Stimulated activated naive CD8-positive, alpha-beta T cell treated with anti-CD3 and anti-CD28 coated beads, Interleukin-15, amount 100 ng/mL, for 72 hours (primary cell): ENCODE measurements at regions not wholly inside any gene's neighbourhood (a gene's known extent, or its start where the extent isn't known, plus 50 kb on each side); places are given as distances from the start of the nearest gene placed in this dataset.

ENCODE experiments used
- ATAC-seq: fragments of 150-1000 bp; cut with Tn5 transposase; 2 replicates; pipeline ENCODE4 v1.10.0; 2021; ENCODE audit warnings: mild to moderate bottlenecking, moderate library complexity
- DNase-seq, 2 donors: peaks; one replicate each; pipeline ENCODE4 v3.0.0; 2021 to 2022
- H3K27ac Mint-ChIP-seq, 2 donors: one replicate each; pipeline ENCODE4 v1.8.0; 2022; ENCODE audit warnings: mild to moderate bottlenecking in 2 of 2, mixed read lengths in 2 of 2, moderate library complexity in 2 of 2
- H3K27me3 Mint-ChIP-seq: one replicate; pipeline ENCODE4 v1.8.0; 2022; ENCODE audit warnings: mixed read lengths
- H3K4me1 Mint-ChIP-seq: one replicate; pipeline ENCODE4 v1.8.0; 2022; ENCODE audit warnings: mild to moderate bottlenecking, mixed read lengths
- H3K4me3 Mint-ChIP-seq, 2 donors: one replicate each; pipeline ENCODE4 v1.8.0; 2022; ENCODE audit warnings: mild to moderate bottlenecking in 2 of 2, mixed read lengths in 2 of 2, moderate library complexity in 1 of 2
- H3K9me3 Mint-ChIP-seq, 2 donors: one replicate each; pipeline ENCODE4 v1.8.0; 2022; ENCODE audit warnings: mixed read lengths in 2 of 2

- ATAC-seq, result no peak
- H3K4me1 Mint-ChIP-seq, result no peaks in the 10 kb centered on the region
- no peak overlapping the region for H3K4me3 Mint-ChIP-seq
- H3K9me3 Mint-ChIP-seq, result no peaks in the 10 kb centered on the region
- H3K27me3 Mint-ChIP-seq, result peaks cover 15% of the 10 kb centered on the region
- H3K27ac Mint-ChIP-seq, result no peak overlapping the region
- no peak for DNase-seq
These were observed 85.9 kb upstream of the SOX1 start for GRCh38 chr13:111981006-111981405.

DNA sequence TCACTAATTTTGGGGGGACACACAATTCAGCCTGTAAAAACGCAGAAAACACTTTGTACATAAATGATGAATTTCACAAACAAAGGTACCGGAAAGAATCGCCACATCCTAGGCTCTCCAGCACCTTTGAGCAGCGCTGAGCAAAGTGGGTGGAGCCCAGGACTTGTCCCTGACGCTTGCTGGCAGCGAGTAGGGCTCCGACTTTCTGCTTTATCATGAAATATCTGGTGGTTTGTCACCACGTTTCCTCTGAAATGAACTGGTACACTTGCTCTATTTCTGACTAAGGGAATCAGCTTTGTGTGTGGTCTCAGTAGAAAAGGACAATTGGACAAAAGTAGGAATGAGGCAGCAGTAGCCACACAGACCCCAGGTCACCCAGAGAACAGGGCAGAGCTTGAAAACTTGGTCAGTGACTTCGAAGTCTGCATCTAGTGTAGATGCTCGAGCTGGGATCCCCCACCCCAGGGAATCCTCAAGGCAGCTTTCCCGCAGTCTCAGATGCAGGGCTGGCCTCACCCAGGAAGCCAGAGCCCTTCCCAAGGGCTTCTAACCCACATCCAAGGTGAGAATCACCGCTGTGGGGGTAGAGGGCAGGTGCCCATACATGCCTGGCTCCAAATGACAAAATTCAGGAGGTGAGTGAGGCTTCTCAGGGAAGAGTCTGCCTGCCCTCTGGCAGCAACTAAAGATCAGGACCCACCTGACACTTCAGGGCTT, 85.3 kb upstream of the SOX1 start:
- no peak overlapping the region for H3K4me3 Mint-ChIP-seq
- no peaks in the 10 kb centered on the region for H3K4me1 Mint-ChIP-seq
- ATAC-seq, result no peak
- no peak overlapping the region for H3K27ac Mint-ChIP-seq
- peaks cover 15% of the 10 kb centered on the region for H3K27me3 Mint-ChIP-seq
- H3K9me3 Mint-ChIP-seq, result no peaks in the 10 kb centered on the region
- no peak for DNase-seq

- Mint-ChIP-seq H3K4me3 (no peak overlapping the region), H3K9me3 (no peaks in the 10 kb centered on the region), H3K4me1 (no peaks in the 10 kb centered on the region), H3K27ac (no peak overlapping the region), H3K27me3 (peaks cover 15% of the 10 kb centered on the region)
- no peak for DNase-seq
- no peak for ATAC-seq
These were observed 82.6 kb upstream of the SOX1 start for GRCh38 chr13:111984349-111984748.

GRCh38 chr13:111990362-111990761, 76.6 kb upstream of the SOX1 start:
- peaks cover 10 to 32% of the 10 kb centered on the region in 2 donors for H3K9me3 Mint-ChIP-seq
- H3K4me3 Mint-ChIP-seq, result no peak overlapping the region
- no peak for ATAC-seq
- no peak overlapping the region for H3K27ac Mint-ChIP-seq
- DNase-seq, result no peak
- H3K27me3 Mint-ChIP-seq, result peaks cover 8% of the 10 kb centered on the region
- H3K4me1 Mint-ChIP-seq, result no peaks in the 10 kb centered on the region

DNA sequence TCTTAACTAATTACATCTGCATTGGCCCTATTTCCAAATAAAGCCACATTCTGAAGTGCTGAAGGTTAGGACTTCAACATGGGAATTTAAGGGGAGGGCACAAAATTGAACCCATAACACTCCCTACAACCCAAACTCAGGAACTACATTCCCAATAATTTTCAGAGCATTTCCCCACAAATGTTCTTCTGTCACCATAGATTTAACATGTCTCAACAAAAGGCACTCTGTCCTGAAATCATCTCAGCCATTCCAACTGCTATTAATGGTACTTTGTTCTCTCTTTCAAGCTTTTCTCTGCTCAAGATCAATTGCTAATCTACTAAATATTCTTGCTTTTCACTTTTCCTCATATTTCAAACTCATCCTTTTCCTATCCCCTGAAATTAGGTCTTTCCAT, 74.0 kb upstream of the SOX1 start:
- Mint-ChIP-seq H3K27ac (no peak overlapping the region), H3K9me3 (peaks cover 10 to 38% of the 10 kb centered on the region in 2 donors), H3K4me1 (no peaks in the 10 kb centered on the region), H3K27me3 (peaks cover 18% of the 10 kb centered on the region), H3K4me3 (no peak overlapping the region)
- DNase-seq (no peak), ATAC-seq (no peak)

GRCh38 chr13:111993691-111994090, 73.3 kb upstream of the SOX1 start:
- no peak overlapping the region for H3K27ac Mint-ChIP-seq

DNA sequence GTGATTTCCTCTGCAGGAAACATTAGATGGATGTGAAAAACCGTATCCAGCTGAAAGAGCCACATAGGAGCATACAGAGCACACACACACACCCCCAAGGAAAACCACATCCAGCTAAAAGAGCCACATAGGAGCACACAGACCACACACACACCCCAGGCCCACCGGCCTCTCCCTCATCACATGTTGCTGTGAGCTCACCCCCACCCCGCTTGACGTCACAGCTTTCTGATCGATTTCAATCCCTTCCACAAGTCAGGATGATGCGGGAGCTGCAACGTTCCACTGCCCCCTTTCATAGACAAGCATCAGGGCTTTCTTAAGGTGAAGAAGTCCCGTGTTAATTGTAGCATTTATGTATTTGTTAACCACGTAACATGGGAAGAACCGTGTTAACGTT, 72.4 kb upstream of the SOX1 start:
- Mint-ChIP-seq H3K27me3 (peaks cover 34% of the 10 kb centered on the region), H3K9me3 (peaks cover 10 to 37% of the 10 kb centered on the region in 2 donors), H3K4me3 (no peak overlapping the region), H3K27ac (no peak overlapping the region), H3K4me1 (no peaks in the 10 kb centered on the region)
- DNase-seq (no peak), ATAC-seq (no peak)

More at GRCh38 chr13:111993691-111994090, 73.3 kb upstream of the SOX1 start:
- DNase-seq (no peak), ATAC-seq (no peak)
- H3K4me1 Mint-ChIP-seq, result no peaks in the 10 kb centered on the region
- no peak overlapping the region for H3K4me3 Mint-ChIP-seq
- peaks cover 25% of the 10 kb centered on the region for H3K27me3 Mint-ChIP-seq
- H3K9me3 Mint-ChIP-seq, result peaks cover 10 to 38% of the 10 kb centered on the region in 2 donors

DNA sequence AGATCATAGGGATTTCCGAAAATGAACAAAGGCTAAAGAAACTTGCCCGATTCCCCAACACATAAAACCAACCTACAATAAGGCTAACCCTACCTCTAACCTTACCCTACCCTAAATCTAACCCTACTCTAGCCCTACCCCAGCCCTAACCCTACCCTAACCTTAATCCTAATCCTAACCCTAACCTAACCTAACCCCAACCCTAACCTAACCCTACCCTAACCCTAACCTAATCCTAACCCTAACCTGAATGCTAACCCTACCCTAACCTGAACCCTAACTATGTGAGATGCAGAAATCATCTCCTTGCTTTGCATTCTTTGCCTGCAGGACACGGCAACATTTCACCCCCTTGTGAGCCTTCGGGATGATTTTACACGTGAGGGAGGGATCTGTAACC, 67.6 kb upstream of the SOX1 start:
- ATAC-seq (no peak), DNase-seq (no peak)
- H3K4me3 Mint-ChIP-seq, result no peak overlapping the region
- no peak overlapping the region for H3K27ac Mint-ChIP-seq
- no peaks in the 10 kb centered on the region for H3K4me1 Mint-ChIP-seq
- peaks cover 0 to 6% of the 10 kb centered on the region in 2 donors for H3K9me3 Mint-ChIP-seq
- H3K27me3 Mint-ChIP-seq, result peaks cover 27% of the 10 kb centered on the region

DNA sequence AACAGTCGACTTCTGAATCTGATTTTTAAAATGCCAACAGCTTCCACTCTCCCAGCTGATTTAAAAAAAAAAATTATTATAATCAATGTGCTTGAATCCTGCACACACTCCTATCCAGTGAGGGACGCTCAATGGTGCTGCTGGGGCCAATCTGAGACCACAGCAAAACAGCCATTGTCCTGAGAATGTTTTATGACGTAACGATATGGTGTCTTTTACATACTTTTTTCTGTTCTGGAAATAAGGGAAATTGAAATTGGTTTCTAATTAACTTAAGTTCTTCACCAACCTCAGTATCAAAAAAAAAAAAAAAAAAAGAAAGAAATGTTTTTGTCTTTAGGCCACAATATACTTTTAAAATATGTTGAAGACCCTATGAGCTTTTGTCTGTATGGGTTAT, 66.1 kb upstream of the SOX1 start:
- no peak for DNase-seq
- no peak overlapping the region for H3K4me3 Mint-ChIP-seq
- peaks cover 27% of the 10 kb centered on the region for H3K27me3 Mint-ChIP-seq
- H3K9me3 Mint-ChIP-seq, result peaks cover 5 to 10% of the 10 kb centered on the region in 2 donors
- no peak for ATAC-seq
- H3K4me1 Mint-ChIP-seq, result no peaks in the 10 kb centered on the region
- no peak overlapping the region for H3K27ac Mint-ChIP-seq

DNA sequence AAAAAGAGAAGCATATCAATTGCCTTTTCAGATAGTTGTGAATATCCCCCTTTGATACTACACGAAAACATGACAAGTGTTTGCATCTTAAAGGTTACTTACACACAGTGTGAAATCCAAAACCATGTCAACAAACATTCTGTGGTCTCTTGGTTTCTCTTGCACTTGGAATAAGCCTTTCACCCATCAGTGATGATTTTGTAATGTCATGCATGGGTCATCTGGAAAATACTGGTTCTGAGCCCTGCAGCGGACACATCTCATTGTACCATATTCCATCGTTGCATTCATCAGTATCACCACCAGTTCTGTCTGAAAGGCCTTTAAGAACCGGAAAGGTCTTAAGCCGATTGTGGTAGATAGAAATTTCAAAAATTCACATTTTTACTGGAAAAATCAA, 65.4 kb upstream of the SOX1 start:
- no peak for DNase-seq
- Mint-ChIP-seq H3K9me3 (peaks cover 7 to 8% of the 10 kb centered on the region in 2 donors), H3K27ac (no peak overlapping the region), H3K4me1 (no peaks in the 10 kb centered on the region), H3K4me3 (no peak overlapping the region), H3K27me3 (peaks cover 20% of the 10 kb centered on the region)
- no peak for ATAC-seq

DNA sequence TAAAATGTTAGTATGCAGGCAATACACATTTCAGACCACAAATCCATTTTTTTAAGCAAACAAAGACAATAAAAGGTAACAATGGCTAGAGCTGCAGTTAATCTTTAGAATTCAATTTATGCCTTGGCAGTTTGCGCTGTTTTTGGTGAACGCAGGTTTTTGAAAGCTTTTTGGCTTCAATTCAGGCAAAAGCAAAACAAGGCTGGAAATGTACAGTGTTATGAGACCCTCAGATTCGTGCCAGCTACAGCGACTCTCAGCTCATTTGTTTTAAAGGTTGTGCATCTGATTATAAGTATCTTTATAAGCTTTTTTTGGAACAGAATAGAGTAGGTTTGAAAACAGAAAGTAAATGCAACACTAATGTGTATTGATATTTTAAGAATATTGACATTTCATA, 63.6 kb upstream of the SOX1 start:
- Mint-ChIP-seq H3K27me3 (peaks cover 13% of the 10 kb centered on the region), H3K27ac (no peak overlapping the region), H3K4me3 (no peak overlapping the region), H3K9me3 (peaks cover 7% of the 10 kb centered on the region in 2 donors), H3K4me1 (no peaks in the 10 kb centered on the region)
- no peak for ATAC-seq
- no peak for DNase-seq

DNA sequence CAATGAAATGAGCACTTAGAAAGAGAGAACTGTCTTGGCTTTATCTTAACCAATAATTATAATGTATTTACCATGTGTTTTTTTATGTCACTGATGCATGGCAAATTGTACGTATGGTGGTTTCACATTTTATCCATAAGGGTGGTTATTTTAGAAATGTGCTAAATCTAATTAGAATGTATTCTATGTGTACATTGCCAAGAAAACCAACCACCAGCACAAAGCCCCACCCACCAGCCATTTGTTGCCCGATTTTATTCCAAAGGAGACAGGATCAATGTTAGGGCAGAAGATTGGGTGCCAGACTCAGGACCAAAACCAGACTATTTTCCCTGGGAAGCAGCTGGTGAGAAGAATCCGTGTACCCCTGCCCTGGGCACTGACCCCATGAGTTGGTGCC, 63.0 kb upstream of the SOX1 start:
- no peak for ATAC-seq

GRCh38 chr13:112005925-112006324, 61.0 kb upstream of the SOX1 start:
- Mint-ChIP-seq H3K4me1 (no peaks in the 10 kb centered on the region), H3K27me3 (no peaks in the 10 kb centered on the region), H3K4me3 (no peak overlapping the region), H3K27ac (no peak overlapping the region), H3K9me3 (peaks cover 7% of the 10 kb centered on the region in 2 donors)
- ATAC-seq (no peak), DNase-seq (no peak)

More for the DNA sequence above, 63.0 kb upstream of the SOX1 start:
- H3K9me3 Mint-ChIP-seq, result peaks cover 7% of the 10 kb centered on the region in 2 donors
- H3K27me3 Mint-ChIP-seq, result peaks cover 8% of the 10 kb centered on the region
- H3K4me1 Mint-ChIP-seq, result no peaks in the 10 kb centered on the region
- H3K27ac Mint-ChIP-seq, result no peak overlapping the region
- no peak overlapping the region for H3K4me3 Mint-ChIP-seq
- DNase-seq, result no peak

DNA sequence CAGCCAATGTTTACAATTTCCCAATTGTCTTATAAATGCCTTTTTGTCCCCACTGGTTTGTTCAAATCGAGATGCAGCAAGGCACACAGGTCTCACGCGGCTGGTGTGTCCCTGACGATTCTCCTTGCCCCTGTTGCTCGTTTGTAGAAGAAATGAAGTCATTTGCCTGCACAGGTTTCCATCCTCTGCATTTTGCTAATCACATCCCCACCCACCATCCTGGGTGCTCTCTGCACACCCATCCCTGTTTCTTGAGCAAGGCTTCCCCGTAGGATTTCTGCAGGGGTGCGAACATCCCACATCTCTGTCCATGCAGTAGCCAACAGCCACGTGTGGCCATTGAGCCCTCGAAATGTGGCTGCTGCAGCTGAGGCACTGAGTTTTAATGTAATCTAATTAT, 59.8 kb upstream of the SOX1 start:
- no peak for ATAC-seq
- Mint-ChIP-seq H3K4me3 (no peak overlapping the region), H3K9me3 (peaks cover 7% of the 10 kb centered on the region in 2 donors)

DNA sequence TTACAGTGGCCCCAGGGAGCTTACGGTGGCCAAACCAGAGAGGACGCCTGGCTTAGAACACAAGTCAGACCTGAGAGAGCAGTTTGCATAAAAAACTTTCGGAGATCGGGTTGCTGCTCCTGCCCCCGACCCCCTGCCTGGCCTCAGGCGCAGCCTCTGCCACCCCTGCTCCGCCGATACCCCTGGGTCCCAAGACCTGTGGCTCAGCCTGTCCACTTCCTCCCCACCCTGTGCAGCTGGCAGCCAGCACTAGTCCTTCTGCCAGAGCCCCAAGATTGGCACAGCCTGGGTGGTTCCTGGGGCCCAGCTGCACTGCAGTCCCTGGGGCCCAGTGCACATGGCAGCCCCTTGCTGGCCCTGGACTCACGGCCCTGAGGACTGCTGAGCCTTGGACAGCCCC, 56.2 kb upstream of the SOX1 start:
- H3K4me1 Mint-ChIP-seq, result no peaks in the 10 kb centered on the region
- no peak for ATAC-seq
- H3K4me3 Mint-ChIP-seq, result no peak overlapping the region
- no peak overlapping the region for H3K27ac Mint-ChIP-seq
- H3K9me3 Mint-ChIP-seq, result peaks cover 9 to 12% of the 10 kb centered on the region in 2 donors
- H3K27me3 Mint-ChIP-seq, result no peaks in the 10 kb centered on the region
- DNase-seq, result no peak

More for the DNA sequence above, 59.8 kb upstream of the SOX1 start:
- H3K4me1 Mint-ChIP-seq, result no peaks in the 10 kb centered on the region
- no peak overlapping the region for H3K27ac Mint-ChIP-seq
- DNase-seq, result no peak
- H3K27me3 Mint-ChIP-seq, result no peaks in the 10 kb centered on the region

- H3K9me3 Mint-ChIP-seq, result peaks cover 5 to 6% of the 10 kb centered on the region in 2 donors
- H3K27me3 Mint-ChIP-seq, result no peaks in the 10 kb centered on the region
- H3K4me3 Mint-ChIP-seq, result no peak overlapping the region
- H3K4me1 Mint-ChIP-seq, result no peaks in the 10 kb centered on the region
- no peak overlapping the region for H3K27ac Mint-ChIP-seq
- ATAC-seq (no peak), DNase-seq (no peak)
These were observed 54.8 kb upstream of the SOX1 start for GRCh38 chr13:112012016-112012704.
